ENCODE measurements at regions not wholly inside any gene's neighbourhood (a gene's known extent, or its start where the extent isn't known, plus 50 kb on each side); places are given as distances from the start of the nearest gene placed in this dataset.

DNA sequence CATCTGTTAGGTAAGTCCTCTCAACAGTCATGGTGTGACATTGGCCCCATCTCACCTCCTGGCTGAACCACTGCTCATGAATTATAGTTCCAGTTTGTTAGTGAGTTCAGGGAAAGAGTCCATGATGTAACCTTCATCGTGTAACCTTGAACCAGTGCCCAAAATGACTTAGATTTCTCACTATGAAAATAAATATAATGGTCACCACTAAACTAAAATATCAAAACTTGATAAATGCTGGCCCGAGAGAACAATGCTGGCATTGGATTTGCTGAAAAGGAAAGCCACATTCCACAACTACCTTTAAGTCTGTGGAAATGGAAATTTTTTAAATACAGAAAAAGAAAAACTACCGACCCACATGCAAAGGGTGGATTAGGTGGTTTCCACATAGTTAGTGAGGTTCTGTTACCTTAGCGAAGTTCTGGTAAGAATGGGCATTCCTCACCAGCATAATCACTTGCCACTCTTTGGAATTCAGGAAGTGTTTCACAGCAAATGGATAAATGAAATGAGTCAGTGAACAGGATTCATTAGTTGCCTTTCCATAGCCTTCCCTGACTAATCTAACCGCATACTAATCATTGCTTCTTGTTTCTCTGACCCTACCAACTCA, 133.9 kb upstream of the CTAGE1 start:
- TF ChIP-seq, protein P1, sequence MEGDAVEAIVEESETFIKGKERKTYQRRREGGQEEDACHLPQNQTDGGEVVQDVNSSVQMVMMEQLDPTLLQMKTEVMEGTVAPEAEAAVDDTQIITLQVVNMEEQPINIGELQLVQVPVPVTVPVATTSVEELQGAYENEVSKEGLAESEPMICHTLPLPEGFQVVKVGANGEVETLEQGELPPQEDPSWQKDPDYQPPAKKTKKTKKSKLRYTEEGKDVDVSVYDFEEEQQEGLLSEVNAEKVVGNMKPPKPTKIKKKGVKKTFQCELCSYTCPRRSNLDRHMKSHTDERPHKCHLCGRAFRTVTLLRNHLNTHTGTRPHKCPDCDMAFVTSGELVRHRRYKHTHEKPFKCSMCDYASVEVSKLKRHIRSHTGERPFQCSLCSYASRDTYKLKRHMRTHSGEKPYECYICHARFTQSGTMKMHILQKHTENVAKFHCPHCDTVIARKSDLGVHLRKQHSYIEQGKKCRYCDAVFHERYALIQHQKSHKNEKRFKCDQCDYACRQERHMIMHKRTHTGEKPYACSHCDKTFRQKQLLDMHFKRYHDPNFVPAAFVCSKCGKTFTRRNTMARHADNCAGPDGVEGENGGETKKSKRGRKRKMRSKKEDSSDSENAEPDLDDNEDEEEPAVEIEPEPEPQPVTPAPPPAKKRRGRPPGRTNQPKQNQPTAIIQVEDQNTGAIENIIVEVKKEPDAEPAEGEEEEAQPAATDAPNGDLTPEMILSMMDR (IDR thresholded peaks at IDR 0.05; ENCODE audit: poor library complexity, severe bottlenecking): no peak
- TF ChIP-seq TAF1 (IDR thresholded peaks at IDR 0.05; ENCODE audit: low read depth) (no peak), EP300 (conservative IDR thresholded peaks at IDR 0.05; ENCODE audit: poor library complexity, severe bottlenecking) (no peak), SMC3 (conservative IDR thresholded peaks at IDR 0.05; ENCODE audit: poor library complexity) (no peak)

Measured in neural cell (in vitro differentiated cells).